Mucosa of descending colon (tissue), 3 donors: ENCODE measurements at regions not wholly inside any gene's neighbourhood (a gene's known extent, or its start where the extent isn't known, plus 50 kb on each side); places are given as distances from the start of the nearest gene placed in this dataset.

Experiments
- ATAC-seq: fragments of 200-7000 bp; cut with Tn5 transposase; one replicate; pipeline ENCODE4 v1.9.1; 2020; ENCODE audit warnings: mild to moderate bottlenecking, moderate library complexity
- DNase-seq, 3 donors: peaks; one replicate each; pipeline ENCODE4 v3.0.0-alpha.2; 2020
- H3K36me3 ChIP-seq: fragments of 200-600 bp; one replicate; pipeline ENCODE4 v1.8.0; 2021; ENCODE audit warnings: low read depth, mild to moderate bottlenecking
- H3K4me1 ChIP-seq: fragments of 200-600 bp; one replicate; pipeline ENCODE4 v1.8.0; 2021; ENCODE audit warnings: low read depth, mild to moderate bottlenecking
- H3K4me3 ChIP-seq: fragments of 200-600 bp; one replicate; pipeline ENCODE4 v1.8.0; 2021; ENCODE audit warnings: mild to moderate bottlenecking
- H3K9me3 ChIP-seq: fragments of 200-600 bp; one replicate; pipeline ENCODE4 v1.8.0; 2021; ENCODE audit warnings: mild to moderate bottlenecking
- CTCF ChIP-seq: fragments of 200-600 bp; IDR thresholded peaks from one replicate; pipeline ENCODE4 v1.8.0; 2022; ENCODE audit warnings: antibody characterized with exemption, mild to moderate bottlenecking
- intact Hi-C, 2 donors: fragments of 100-400 bp; cut with DNase I in 1 of 2; cut with micrococcal nuclease in 1 of 2; formaldehyde crosslinking; loops; one replicate each; pipeline versions ENCODE4 v1.11.0 to v1.11.1; 2022; cut with DNase I, micrococcal nuclease
- donor health status: DM: no; HTN: no; CAD: no; lungs with moderate emphysema.
- donor health status: DM: no; HTN: no; CAD: no.
- donor health status: DM: no; HTN: yes; CAD: no.

GRCh38 chr12:72865921-72866320, 593.8 kb downstream of the TRHDE start:
- intact Hi-C loops: no loop called here
- ATAC-seq: no peak
- DNase-seq: no peak
- no peak for TF ChIP-seq CTCF
- no peaks in the 10 kb centered on the region for H3K4me1 ChIP-seq
- no peaks in the 10 kb centered on the region for H3K36me3 ChIP-seq
- peaks cover 20% of the 10 kb centered on the region for H3K9me3 ChIP-seq
- no peak overlapping the region for H3K4me3 ChIP-seq

- H3K4me3 ChIP-seq: no peak overlapping the region
- peaks cover 8% of the 10 kb centered on the region for H3K9me3 ChIP-seq
- no peaks in the 10 kb centered on the region for H3K4me1 ChIP-seq
- H3K36me3 ChIP-seq: no peaks in the 10 kb centered on the region
- ATAC-seq (no peak), DNase-seq (no peak)
- TF ChIP-seq CTCF: no peak
- intact Hi-C loops: no loop called here
Observed at GRCh38 chr12:72869024-72869423, 596.9 kb downstream of the TRHDE start.

- H3K4me1 ChIP-seq: no peaks in the 10 kb centered on the region
- no peak for TF ChIP-seq CTCF
- ATAC-seq (no peak), DNase-seq (no peak)
- peaks cover 16% of the 10 kb centered on the region for H3K9me3 ChIP-seq
- no peaks in the 10 kb centered on the region for H3K36me3 ChIP-seq
- intact Hi-C loops: no loop called here
- no peak overlapping the region for H3K4me3 ChIP-seq
Observed at GRCh38 chr12:72872238-72872887, 600.2 kb downstream of the TRHDE start.

- DNase-seq (no peak), ATAC-seq (no peak)
- Histone ChIP-seq H3K4me3 (no peak overlapping the region), H3K9me3 (peaks cover 16% of the 10 kb centered on the region), H3K36me3 (no peaks in the 10 kb centered on the region), H3K4me1 (no peaks in the 10 kb centered on the region)
- intact Hi-C loops: no loop called here
- no peak for TF ChIP-seq CTCF
Observed at GRCh38 chr12:72872996-72873395, 600.8 kb downstream of the TRHDE start.

GRCh38 chr12:72876092-72876491, 603.9 kb downstream of the TRHDE start:
- Histone ChIP-seq H3K9me3 (peaks cover 39% of the 10 kb centered on the region), H3K4me1 (no peaks in the 10 kb centered on the region), H3K4me3 (no peak overlapping the region), H3K36me3 (no peaks in the 10 kb centered on the region)
- no peak for TF ChIP-seq CTCF
- DNase-seq: no peak
- no peak for ATAC-seq
- intact Hi-C loops: no loop called here

- intact Hi-C loops: no loop called here
- DNase-seq (no peak), ATAC-seq (no peak)
- Histone ChIP-seq H3K36me3 (no peaks in the 10 kb centered on the region), H3K9me3 (peaks cover 11% of the 10 kb centered on the region), H3K4me1 (no peaks in the 10 kb centered on the region), H3K4me3 (no peak overlapping the region)
- TF ChIP-seq CTCF: no peak
Observed at GRCh38 chr12:72888693-72889092, 616.5 kb downstream of the TRHDE start.
